SK-N-SH treated with all-trans-retinoic acid at 6 μM for 48 hours (cell line): ENCODE measurements at regions not wholly inside any gene's neighbourhood (a gene's known extent, or its start where the extent isn't known, plus 50 kb on each side); places are given as distances from the start of the nearest gene placed in this dataset.

Experiments used
- ATAC-seq: fragments of 200-7000 bp; cut with Tn5 transposase; 3 replicates; pipeline ENCODE4 v1.9.1; 2020; ENCODE audit warnings: mild to moderate bottlenecking, moderate library complexity
- CREB5 ChIP-seq: fragments of 250-450 bp; sonication (Bioruptor Pico); IDR thresholded peaks from 2 replicates; pipeline ENCODE4 v1.5.1; 2020; ENCODE audit warnings: low read depth, mild to moderate bottlenecking, moderate library complexity
- CSDC2 ChIP-seq: fragments of 250-450 bp; sonication (Bioruptor Pico); IDR thresholded peaks from 2 replicates; pipeline ENCODE4 v1.5.0; 2020; ENCODE audit warnings: mild to moderate bottlenecking, moderate library complexity
- ESRRG ChIP-seq: fragments of 250-450 bp; sonication (Bioruptor Pico); IDR thresholded peaks from 2 replicates; pipeline ENCODE4 v1.6.1; 2021; ENCODE audit warnings: mild to moderate bottlenecking
- GLIS3 ChIP-seq: fragments of 250-450 bp; sonication (Bioruptor Pico); IDR thresholded peaks from 2 replicates; pipeline ENCODE4 v1.5.0; 2020; ENCODE audit warnings: mild to moderate bottlenecking, moderate library complexity
- ISL1 ChIP-seq: fragments of 250-450 bp; sonication (Bioruptor Pico); IDR thresholded peaks from 2 replicates; pipeline ENCODE4 v2.1.2; 2022; ENCODE audit warnings: mild to moderate bottlenecking, moderate library complexity
- OSR1 ChIP-seq: fragments of 250-450 bp; sonication (Bioruptor Pico); IDR thresholded peaks from 2 replicates; pipeline ENCODE4 v1.8.0; 2022; ENCODE audit warnings: moderate library complexity, mild to moderate bottlenecking, inconsistent platforms
- PATZ1 ChIP-seq: fragments of 250-450 bp; sonication (Bioruptor Pico); IDR thresholded peaks from 2 replicates; pipeline ENCODE4 v1.8.0; 2020; ENCODE audit warnings: mild to moderate bottlenecking, moderate library complexity, borderline replicate concordance
- POU6F1 ChIP-seq: fragments of 250-450 bp; sonication (Bioruptor Pico); IDR thresholded peaks from 2 replicates; pipeline ENCODE4 v1.8.0; 2021; ENCODE audit warnings: low read depth, mild to moderate bottlenecking, moderate library complexity, borderline replicate concordance
- PPARA ChIP-seq: fragments of 250-450 bp; sonication (Bioruptor Pico); IDR thresholded peaks from 2 replicates; pipeline ENCODE4 v1.5.0; 2020; ENCODE audit warnings: mild to moderate bottlenecking, borderline replicate concordance
- RARB ChIP-seq: fragments of 250-450 bp; sonication (Bioruptor Pico); IDR thresholded peaks from 2 replicates; pipeline ENCODE4 v1.8.0; 2021; ENCODE audit warnings: mild to moderate bottlenecking, moderate library complexity
- TOX ChIP-seq: fragments of 250-450 bp; sonication (Bioruptor Pico); IDR thresholded peaks from 2 replicates; pipeline ENCODE4 v1.8.0; 2021; ENCODE audit warnings: mild to moderate bottlenecking, moderate library complexity, borderline replicate concordance
- TSHZ2 ChIP-seq: fragments of 250-450 bp; sonication (Bioruptor Pico); IDR thresholded peaks from 2 replicates; pipeline ENCODE4 v1.5.0; 2020; ENCODE audit warnings: mild to moderate bottlenecking, moderate library complexity
- ZFP3 ChIP-seq: fragments of 250-450 bp; sonication (Bioruptor Pico); IDR thresholded peaks from 2 replicates; pipeline ENCODE4 v1.5.0; 2020; ENCODE audit warnings: mild to moderate bottlenecking, moderate library complexity
- ZFP30 ChIP-seq: fragments of 450-650 bp; formaldehyde crosslinking; IDR thresholded peaks from 2 replicates; pipeline ENCODE4 v1.5.0; 2022; ENCODE audit warnings: mild to moderate bottlenecking, moderate library complexity
- ZNF565 ChIP-seq: fragments of 450-650 bp; formaldehyde crosslinking; conservative IDR thresholded peaks from 2 replicates; pipeline ENCODE4 v1.5.0; 2020; ENCODE audit warnings: low read depth, mild to moderate bottlenecking, moderate library complexity
- ZNF70 ChIP-seq: fragments of 450-650 bp; formaldehyde crosslinking; IDR thresholded peaks from 2 replicates; pipeline ENCODE4 v1.5.0; 2020; ENCODE audit warnings: mild to moderate bottlenecking, moderate library complexity
- ZNF8 ChIP-seq: fragments of 450-650 bp; formaldehyde crosslinking; IDR thresholded peaks from 2 replicates; pipeline ENCODE4 v1.5.0; 2020; ENCODE audit warnings: mild to moderate bottlenecking, moderate library complexity

GRCh38 chr17:13757871-13758270 is 156.1 kb upstream of the HS3ST3A1 start (continued):
- no peak for TF ChIP-seq PATZ1

DNA sequence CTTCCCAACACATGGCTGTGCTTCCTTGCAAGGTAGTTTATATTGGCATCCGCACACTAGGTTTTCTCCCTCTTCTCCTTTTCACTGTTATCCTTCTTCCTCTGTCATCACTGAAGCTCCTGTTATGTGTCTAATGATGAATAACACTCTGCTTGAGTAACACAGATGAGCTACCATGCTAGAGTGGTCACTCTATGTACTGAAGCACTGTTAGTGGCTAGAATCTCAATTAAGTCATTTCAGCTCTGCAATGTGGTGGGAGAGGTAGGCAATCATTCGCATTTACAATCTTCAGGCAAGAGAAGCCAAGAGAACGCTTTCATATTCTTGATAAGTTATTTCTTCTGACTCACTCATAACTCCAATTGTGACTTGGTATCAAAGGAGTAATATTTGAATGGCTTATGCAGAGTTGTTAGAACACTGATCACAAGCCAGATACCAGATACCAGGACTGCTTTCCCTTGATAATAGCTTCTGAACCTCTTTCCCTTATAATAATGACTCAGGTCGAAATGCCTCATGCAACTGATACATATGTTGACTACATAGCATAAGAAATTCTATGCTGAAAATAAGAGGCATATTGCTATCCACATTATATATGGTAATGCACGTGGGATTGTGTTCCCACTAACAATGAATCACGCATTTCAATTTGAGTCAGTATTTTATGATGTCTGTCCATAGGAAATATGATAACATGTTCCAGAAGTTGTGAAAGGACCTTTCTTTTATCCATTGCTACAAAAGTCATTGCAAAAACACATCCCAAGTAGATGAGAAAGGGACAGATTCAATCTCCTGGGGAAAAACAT is 158.0 kb upstream of the HS3ST3A1 start:
- TF ChIP-seq ESRRG (CRISPR knock-in tag) (no peak), POU6F1 (no peak), ZFP3 (CRISPR knock-in tag) (no peak), ZFP30 (CRISPR knock-in tag) (no peak), TOX (CRISPR knock-in tag) (no peak), PATZ1 (no peak), CSDC2 (no peak), RARB (CRISPR knock-in tag) (no peak)
- no peak for ATAC-seq

GRCh38 chr17:13761038-13761603 is 159.4 kb upstream of the HS3ST3A1 start:
- ATAC-seq: no peak
- TF ChIP-seq TOX (CRISPR knock-in tag) (no peak), OSR1 (CRISPR knock-in tag) (no peak), TSHZ2 (CRISPR knock-in tag) (no peak), PPARA (CRISPR knock-in tag) (no peak), CREB5 (no peak), ZNF70 (CRISPR knock-in tag) (no peak), ZNF565 (CRISPR knock-in tag) (no peak)

GRCh38 chr17:13765701-13766100 is 164.0 kb upstream of the HS3ST3A1 start:
- ATAC-seq: no peak
- TF ChIP-seq ESRRG (CRISPR knock-in tag) (no peak), CSDC2 (no peak), GLIS3 (CRISPR knock-in tag) (no peak), ISL1 (CRISPR knock-in tag) (no peak), RARB (CRISPR knock-in tag) (no peak), TOX (CRISPR knock-in tag) (no peak), PPARA (CRISPR knock-in tag) (no peak), ZFP30 (CRISPR knock-in tag) (no peak), ZNF8 (CRISPR knock-in tag) (no peak), POU6F1 (no peak)
